Aorta (tissue), 5 donors: ENCODE measurements at regions not wholly inside any gene's neighbourhood (a gene's known extent, or its start where the extent isn't known, plus 50 kb on each side); places are given as distances from the start of the nearest gene placed in this dataset.

Source experiments
- ATAC-seq: fragments of 200-7000 bp; cut with Tn5 transposase; one replicate; pipeline ENCODE4 v1.9.1; 2022; ENCODE audit warnings: moderate library complexity; ENCODE audit not compliant: low FRiP score
- DNase-seq, 2 donors: peaks; one replicate each; pipeline ENCODE4 v3.0.0-alpha.2; 2020
- H3K27ac ChIP-seq, 2 donors: one replicate each; pipeline ENCODE4 v1.5.1; 2013; ENCODE audit warnings: low read length in 2 of 2, mild to moderate bottlenecking in 2 of 2, moderate library complexity in 2 of 2, control low read depth in 1 of 2, inconsistent platforms in 1 of 2, low read depth in 1 of 2
- H3K27me3 ChIP-seq, 2 donors: one replicate each; pipeline ENCODE4 v1.6.1; 2013; ENCODE audit warnings: control low read depth in 1 of 2, low read length in 1 of 2, mild to moderate bottlenecking in 1 of 2, moderate library complexity in 1 of 2; ENCODE audit not compliant: insufficient read depth in 2 of 2, control insufficient read depth in 1 of 2
- H3K36me3 ChIP-seq, 2 donors: one replicate each; pipeline ENCODE4 v1.6.1; 2013; ENCODE audit warnings: control low read depth in 1 of 2, low read length in 1 of 2, mild to moderate bottlenecking in 1 of 2; ENCODE audit not compliant: insufficient read depth in 2 of 2, control insufficient read depth in 1 of 2
- H3K4me1 ChIP-seq, 2 donors: one replicate each; pipeline ENCODE4 v1.6.1; 2013; ENCODE audit warnings: low read length in 2 of 2, control low read depth in 1 of 2, mild to moderate bottlenecking in 1 of 2, moderate library complexity in 1 of 2; ENCODE audit not compliant: insufficient read depth in 2 of 2, control insufficient read depth in 1 of 2
- H3K4me3 ChIP-seq, 2 donors: one replicate each; pipeline ENCODE4 v1.5.1; 2013; ENCODE audit warnings: low read length in 2 of 2, control low read depth in 1 of 2, mild to moderate bottlenecking in 1 of 2
- H3K9me3 ChIP-seq: one replicate; pipeline ENCODE4 v1.6.1; 2013; ENCODE audit warnings: mild to moderate bottlenecking, low read length; ENCODE audit not compliant: control insufficient read depth
- WGBS, 2 donors: extraction: QIAGEN DNeasy Blood & Tissue Kit; methylation state at CpG; one replicate each; pipeline ENCODE4 v1.1.7; 2013; 5-methylcytosine and 5-hydroxymethylcytosine counted together
- intact Hi-C, 2 donors: fragments of 100-400 bp; cut with DNase I; formaldehyde crosslinking; loops; one replicate each; pipeline versions ENCODE4 v1.14.2 to v1.15.0; 2022
- donor health status: healthy with polysubstance abuse.
- donor health status: Bipolar disorder and iron deficiency.
- donor health status: DM: no; HTN: no; CAD: no.
- donor health status: DM: no; HTN: no; CAD: no.
- donor health status: DM: yes; HTN: yes; CAD: no.

DNA sequence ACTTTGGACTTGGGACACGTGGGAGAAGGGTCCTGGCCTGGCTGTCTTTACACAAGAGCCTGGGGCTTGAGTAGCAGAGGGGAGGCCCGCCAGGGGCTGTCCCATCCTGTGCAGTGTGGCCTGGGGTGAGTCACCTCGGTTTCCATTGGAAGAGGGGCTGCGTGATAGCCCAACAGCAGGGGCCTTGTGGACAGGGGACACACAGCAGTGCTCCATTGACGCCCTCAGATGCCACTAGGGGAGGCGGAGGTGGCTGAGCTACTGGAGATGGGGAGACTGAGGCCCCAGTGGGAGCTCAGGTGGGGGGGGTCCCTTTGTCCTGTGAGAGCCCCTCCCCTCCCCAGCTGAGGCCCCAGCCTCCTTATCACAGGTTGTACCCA is 50.0 kb upstream of the RNU6ATAC start:
- H3K4me3 ChIP-seq: no peak overlapping the region
- no peaks in the 10 kb centered on the region for H3K4me1 ChIP-seq
- H3K9me3 ChIP-seq: no peaks in the 10 kb centered on the region
- no peaks in the 10 kb centered on the region for H3K27me3 ChIP-seq
- no peaks in the 10 kb centered on the region for H3K36me3 ChIP-seq
- ATAC-seq (no peak), DNase-seq (peak in 1 of 2 donors; percentile 28)
- WGBS, 2 donors: 92 to 93% methylated on average over 6 of the region's 6 CpGs
- intact Hi-C loops: no loop called here
- H3K27ac ChIP-seq: no peak overlapping the region

DNA sequence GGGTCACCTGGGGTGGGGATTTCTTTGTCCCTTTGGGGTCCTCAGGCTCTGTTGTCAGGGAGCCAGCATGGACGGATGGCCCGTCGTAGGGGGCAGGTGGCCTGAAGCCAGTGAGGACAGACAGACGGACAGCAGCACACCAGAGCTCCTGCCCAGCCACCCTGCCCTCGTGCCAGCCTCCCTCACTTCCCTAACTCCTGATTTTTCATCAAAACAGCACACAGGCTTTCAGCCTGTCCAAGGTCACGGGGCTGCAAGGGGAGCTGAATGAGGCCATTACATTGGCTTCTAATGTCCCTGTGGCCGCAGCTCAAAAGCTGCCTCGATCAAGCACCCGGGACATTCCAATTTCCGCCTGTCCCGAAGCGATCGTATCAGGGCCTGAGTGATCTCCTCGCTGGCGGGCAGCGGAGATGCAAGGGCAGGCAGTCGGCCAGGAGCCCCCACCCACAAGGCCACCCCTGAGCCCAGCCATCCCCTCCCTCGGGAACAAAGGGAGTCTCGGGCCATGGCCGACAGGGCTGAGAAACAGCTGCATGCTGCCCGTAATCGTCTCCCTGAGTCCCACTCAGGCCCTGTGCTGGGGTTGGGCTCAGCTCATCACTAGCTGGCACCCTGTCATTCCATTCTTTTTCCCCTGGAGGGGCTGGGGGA is 50.5 kb upstream of the RNU6ATAC start:
- WGBS, 2 donors: 91% methylated on average over 22 of the region's 22 CpGs
- ATAC-seq: no peak

DNA sequence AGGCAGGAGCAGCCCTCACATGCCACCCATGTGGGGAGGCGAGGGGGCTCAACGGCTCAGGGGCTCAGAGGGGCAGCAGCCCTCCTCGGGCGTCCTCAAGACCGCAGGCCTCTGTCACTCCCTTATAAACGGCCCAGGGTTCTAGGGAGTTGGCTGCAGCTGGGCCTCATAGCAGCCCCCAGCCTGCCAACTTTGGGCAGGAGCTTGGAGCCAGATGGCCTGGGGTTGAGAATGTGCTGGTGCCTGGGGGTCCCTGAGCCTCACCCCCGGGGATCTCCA is 51.0 kb upstream of the RNU6ATAC start:
- ATAC-seq: no peak
- no peak overlapping the region for H3K4me3 ChIP-seq
- H3K27me3 ChIP-seq: no peaks in the 10 kb centered on the region
- no peaks in the 10 kb centered on the region for H3K9me3 ChIP-seq
- WGBS, 2 donors: 85 to 90% methylated on average over 7 of the region's 7 CpGs
- no peak for DNase-seq
- intact Hi-C loops: no loop called here
- H3K36me3 ChIP-seq: no peaks in the 10 kb centered on the region
- no peak overlapping the region for H3K27ac ChIP-seq
- no peaks in the 10 kb centered on the region for H3K4me1 ChIP-seq

More for the DNA sequence above, 50.5 kb upstream of the RNU6ATAC start:
- H3K27me3 ChIP-seq: no peaks in the 10 kb centered on the region
- H3K4me1 ChIP-seq: no peaks in the 10 kb centered on the region
- no peaks in the 10 kb centered on the region for H3K9me3 ChIP-seq
- no peaks in the 10 kb centered on the region for H3K36me3 ChIP-seq
- intact Hi-C loops: no loop called here
- H3K27ac ChIP-seq: no peak overlapping the region
- no peak overlapping the region for H3K4me3 ChIP-seq
- DNase-seq: peak; percentile 36 to 72

DNA sequence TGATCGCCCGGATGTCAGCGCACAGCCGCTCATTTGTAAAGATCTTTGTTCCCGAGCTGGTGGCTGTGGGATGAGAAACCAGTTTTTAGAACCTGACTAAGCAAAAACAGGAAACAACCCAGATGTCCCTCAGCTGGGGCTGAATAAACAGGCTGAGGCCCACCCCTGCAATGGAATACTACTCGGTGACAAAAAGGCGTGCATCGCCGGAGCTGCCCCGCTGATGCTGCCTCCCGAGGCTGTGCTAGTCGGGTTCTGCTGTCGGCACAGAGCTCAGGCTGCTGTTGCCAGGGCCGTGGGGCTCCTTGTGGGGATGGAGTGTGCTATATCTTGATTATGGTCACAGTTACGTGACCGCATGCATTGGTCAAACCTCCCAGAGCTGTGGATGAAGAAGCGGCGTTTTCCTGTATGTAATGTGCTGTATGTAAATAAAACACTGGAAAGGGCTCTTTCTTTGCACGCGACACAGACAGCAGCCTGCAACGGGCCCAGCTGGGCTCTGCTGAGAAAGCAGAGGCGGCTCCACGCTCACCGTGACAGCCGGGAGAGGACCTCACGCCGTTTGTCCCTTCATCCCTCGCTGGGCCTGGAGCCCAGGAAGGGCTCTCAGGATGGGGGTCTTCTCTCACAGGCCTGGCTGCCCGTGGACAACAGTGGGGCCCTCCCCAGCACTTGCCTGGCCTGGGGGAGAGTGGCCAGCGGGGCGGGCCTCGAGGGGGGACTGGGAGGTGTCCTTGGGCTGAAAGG is 51.5 kb upstream of the RNU6ATAC start:
- Histone ChIP-seq H3K9me3 (no peaks in the 10 kb centered on the region), H3K27me3 (no peaks in the 10 kb centered on the region), H3K36me3 (no peaks in the 10 kb centered on the region), H3K27ac (no peak overlapping the region), H3K4me3 (no peak overlapping the region), H3K4me1 (no peaks in the 10 kb centered on the region)
- ATAC-seq (no peak), DNase-seq (peak; percentile 44 to 71)
- intact Hi-C loops: no loop called here
- 89 to 92% methylated on average over 32 of the region's 32 CpGs for WGBS, 2 donors

DNA sequence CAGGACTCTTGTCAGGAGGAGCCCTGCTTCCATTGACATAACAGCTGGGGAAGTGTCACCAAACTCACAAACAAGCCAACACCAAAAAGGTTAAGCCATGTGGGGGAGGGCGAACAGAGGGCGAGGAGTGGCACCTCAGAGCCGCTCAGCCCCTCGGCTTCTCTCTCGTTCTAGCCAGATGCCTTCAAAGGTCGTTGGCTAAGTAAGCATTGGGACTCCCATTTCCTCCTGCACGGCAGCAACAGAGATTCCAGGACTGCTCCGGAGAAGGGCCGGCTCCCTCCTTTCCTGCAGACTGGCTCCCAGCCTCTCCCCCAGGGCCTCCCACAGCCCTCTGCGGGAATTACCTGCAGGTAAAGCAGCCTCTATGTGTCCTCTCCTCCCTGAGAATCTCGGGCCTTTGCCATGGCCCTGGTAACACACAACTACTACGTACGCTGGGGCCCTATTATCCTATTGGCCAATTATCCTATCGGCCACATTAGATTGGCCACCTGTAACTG is 52.1 kb upstream of the RNU6ATAC start:
- Histone ChIP-seq H3K4me1 (no peaks in the 10 kb centered on the region), H3K36me3 (no peaks in the 10 kb centered on the region), H3K9me3 (no peaks in the 10 kb centered on the region), H3K27me3 (no peaks in the 10 kb centered on the region), H3K27ac (no peak overlapping the region), H3K4me3 (no peak overlapping the region)
- DNase-seq (peak; percentile 29 to 50), ATAC-seq (no peak)
- 91 to 93% methylated on average over 14 of the region's 14 CpGs for WGBS, 2 donors
- intact Hi-C loops: no loop called here

DNA sequence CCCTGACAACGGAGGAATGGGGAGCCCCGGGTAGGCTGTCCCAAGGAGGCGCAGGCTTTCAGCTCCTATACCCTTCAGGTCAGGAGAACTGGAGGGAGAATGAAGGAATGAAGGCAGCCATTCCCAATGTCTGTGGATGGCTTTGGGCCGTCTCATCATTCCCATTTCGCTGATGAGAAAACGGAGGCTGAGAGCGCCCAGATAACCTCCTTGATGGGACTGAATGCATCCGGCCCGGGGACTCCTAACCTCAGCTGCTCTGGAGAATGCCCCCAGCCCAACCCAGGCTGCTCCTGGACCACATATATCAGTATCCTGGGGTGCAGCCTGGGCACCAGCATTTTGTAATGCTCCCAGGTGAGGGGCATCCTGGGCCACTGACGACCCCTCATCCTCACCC is 52.6 kb upstream of the RNU6ATAC start:
- H3K4me3 ChIP-seq: no peak overlapping the region
- intact Hi-C loops: no loop called here
- ATAC-seq (no peak), DNase-seq (peak; percentile 28 to 47)
- H3K4me1 ChIP-seq: no peaks in the 10 kb centered on the region
- H3K36me3 ChIP-seq: no peaks in the 10 kb centered on the region
- no peaks in the 10 kb centered on the region for H3K9me3 ChIP-seq
- no peaks in the 10 kb centered on the region for H3K27me3 ChIP-seq
- no peak overlapping the region for H3K27ac ChIP-seq
- 93 to 94% methylated on average over 10 of the region's 10 CpGs for WGBS, 2 donors

DNA sequence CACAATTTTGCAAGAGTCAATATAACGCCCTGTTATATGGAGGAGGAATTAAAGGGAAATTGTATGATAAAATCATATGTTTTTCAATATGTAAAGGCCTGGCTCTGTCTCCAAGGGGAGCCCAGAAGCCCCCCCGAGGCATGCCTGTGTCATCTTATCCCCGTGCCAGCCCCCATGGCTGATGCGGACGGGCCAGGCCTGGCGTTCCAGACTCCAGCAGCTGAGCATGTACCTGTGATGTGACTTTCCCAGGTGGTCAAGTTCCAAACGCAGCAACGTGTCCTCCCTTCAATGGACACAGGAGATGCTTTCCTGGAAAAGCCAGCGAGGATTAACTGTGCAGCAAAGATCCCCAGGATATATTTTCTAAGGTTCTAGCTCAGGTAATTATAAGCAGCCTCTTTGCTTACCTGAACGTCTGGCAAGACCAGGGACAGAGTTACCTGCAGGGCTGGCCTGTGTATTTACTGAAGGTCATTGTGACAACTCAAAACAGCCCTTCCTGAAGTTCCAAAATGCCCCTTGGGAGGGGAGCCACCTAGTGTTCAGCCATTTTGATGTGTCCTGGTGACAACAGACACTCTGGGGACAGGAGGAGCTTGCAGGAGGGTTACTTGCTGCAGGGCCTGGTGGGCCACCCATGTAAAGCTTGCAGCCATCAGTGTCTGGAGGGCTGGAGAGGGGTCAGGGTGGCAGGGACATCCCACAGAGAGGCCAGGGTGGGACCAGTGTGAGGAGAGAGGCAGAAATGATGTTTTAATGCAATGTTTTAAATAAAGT is 53.3 kb upstream of the RNU6ATAC start:
- H3K4me3 ChIP-seq: no peak overlapping the region
- peak; percentile 21 to 56 for DNase-seq
- no peaks in the 10 kb centered on the region for H3K4me1 ChIP-seq
- 89 to 93% methylated on average over 10 of the region's 10 CpGs for WGBS, 2 donors
- no peaks in the 10 kb centered on the region for H3K36me3 ChIP-seq
- intact Hi-C loops: no loop called here
- no peaks in the 10 kb centered on the region for H3K27me3 ChIP-seq
- no peaks in the 10 kb centered on the region for H3K9me3 ChIP-seq
- no peak for ATAC-seq
- no peak overlapping the region for H3K27ac ChIP-seq

DNA sequence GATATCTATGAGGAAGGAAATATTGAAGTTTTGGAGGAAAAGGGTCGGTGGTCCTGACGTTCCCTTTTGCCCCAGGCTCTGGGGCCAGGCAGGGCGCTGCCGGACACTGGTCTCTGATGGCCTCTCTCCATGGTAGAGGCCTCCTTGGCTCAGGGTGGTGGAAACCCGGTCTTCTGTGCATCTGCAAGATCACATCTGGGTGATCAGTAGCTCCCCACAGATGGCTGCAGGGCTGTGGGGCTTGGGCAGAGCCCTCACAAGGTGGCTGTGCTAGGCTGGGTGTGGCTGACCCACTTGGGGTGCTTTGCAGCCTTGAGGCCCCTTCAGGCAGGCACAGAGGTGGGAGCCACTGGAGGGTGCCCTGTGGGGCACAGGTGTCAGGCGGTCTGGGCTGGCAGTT is 53.9 kb upstream of the RNU6ATAC start:
- Histone ChIP-seq H3K4me3 (no peak overlapping the region), H3K27ac (no peak overlapping the region), H3K4me1 (no peaks in the 10 kb centered on the region), H3K27me3 (no peaks in the 10 kb centered on the region), H3K36me3 (no peaks in the 10 kb centered on the region), H3K9me3 (no peaks in the 10 kb centered on the region)
- WGBS, 2 donors: 91 to 93% methylated on average over 6 of the region's 6 CpGs
- intact Hi-C loops: no loop called here
- DNase-seq: peak; percentile 29 to 65
- ATAC-seq: no peak
